22Rv1 (cell line): ENCODE measurements at regions not wholly inside any gene's neighbourhood (a gene's known extent, or its start where the extent isn't known, plus 50 kb on each side); places are given as distances from the start of the nearest gene placed in this dataset.

ENCODE experiments used
- ZFX ChIP-seq: fragments of 450-650 bp; IDR thresholded peaks from 2 replicates; pipeline ENCODE4 v1.6.1; 2017; ENCODE audit warnings: antibody characterized with exemption, borderline replicate concordance
- TF ChIP-seq, protein P1 (sequence below): fragments of 450-650 bp; IDR thresholded peaks from 2 replicates; pipeline ENCODE4 v1.5.1; 2017; ENCODE audit warnings: mild to moderate bottlenecking

DNA sequence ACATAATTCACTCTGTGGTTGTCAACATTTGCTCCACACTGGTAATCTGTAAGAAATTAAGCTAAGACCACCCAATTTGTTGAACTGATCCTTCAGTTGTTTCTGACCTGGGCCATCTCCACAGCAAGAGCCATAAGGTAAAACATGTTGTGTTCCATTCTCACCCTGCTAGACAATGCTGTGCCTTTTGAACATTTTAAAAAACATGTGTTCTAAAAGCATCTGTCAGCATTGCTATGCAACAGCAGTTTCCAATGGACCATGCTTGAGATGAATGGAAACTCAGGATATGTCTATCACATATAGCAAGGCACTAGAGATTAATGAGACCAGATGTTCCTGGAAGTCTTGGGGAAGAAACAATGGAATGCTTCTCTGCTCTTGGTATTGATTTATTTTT, 455.1 kb upstream of the RGMB start:
- TF ChIP-seq, protein P1, sequence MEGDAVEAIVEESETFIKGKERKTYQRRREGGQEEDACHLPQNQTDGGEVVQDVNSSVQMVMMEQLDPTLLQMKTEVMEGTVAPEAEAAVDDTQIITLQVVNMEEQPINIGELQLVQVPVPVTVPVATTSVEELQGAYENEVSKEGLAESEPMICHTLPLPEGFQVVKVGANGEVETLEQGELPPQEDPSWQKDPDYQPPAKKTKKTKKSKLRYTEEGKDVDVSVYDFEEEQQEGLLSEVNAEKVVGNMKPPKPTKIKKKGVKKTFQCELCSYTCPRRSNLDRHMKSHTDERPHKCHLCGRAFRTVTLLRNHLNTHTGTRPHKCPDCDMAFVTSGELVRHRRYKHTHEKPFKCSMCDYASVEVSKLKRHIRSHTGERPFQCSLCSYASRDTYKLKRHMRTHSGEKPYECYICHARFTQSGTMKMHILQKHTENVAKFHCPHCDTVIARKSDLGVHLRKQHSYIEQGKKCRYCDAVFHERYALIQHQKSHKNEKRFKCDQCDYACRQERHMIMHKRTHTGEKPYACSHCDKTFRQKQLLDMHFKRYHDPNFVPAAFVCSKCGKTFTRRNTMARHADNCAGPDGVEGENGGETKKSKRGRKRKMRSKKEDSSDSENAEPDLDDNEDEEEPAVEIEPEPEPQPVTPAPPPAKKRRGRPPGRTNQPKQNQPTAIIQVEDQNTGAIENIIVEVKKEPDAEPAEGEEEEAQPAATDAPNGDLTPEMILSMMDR = no peak
- TF ChIP-seq ZFX = no peak
